SK-N-SH treated with all-trans-retinoic acid at 6 μM for 48 hours (cell line): ENCODE measurements at regions not wholly inside any gene's neighbourhood (a gene's known extent, or its start where the extent isn't known, plus 50 kb on each side); places are given as distances from the start of the nearest gene placed in this dataset.

Source experiments
- ATAC-seq: fragments of 200-7000 bp; cut with Tn5 transposase; 3 replicates; pipeline ENCODE4 v1.9.1; 2020; ENCODE audit warnings: mild to moderate bottlenecking, moderate library complexity
- BACH2 ChIP-seq: fragments of 250-450 bp; sonication (Bioruptor Pico); IDR thresholded peaks from 2 replicates; pipeline ENCODE4 v1.9.0; 2021; ENCODE audit warnings: mild to moderate bottlenecking, borderline replicate concordance
- CREB5 ChIP-seq: fragments of 250-450 bp; sonication (Bioruptor Pico); IDR thresholded peaks from 2 replicates; pipeline ENCODE4 v1.5.1; 2020; ENCODE audit warnings: low read depth, mild to moderate bottlenecking, moderate library complexity
- CSDC2 ChIP-seq: fragments of 250-450 bp; sonication (Bioruptor Pico); IDR thresholded peaks from 2 replicates; pipeline ENCODE4 v1.5.0; 2020; ENCODE audit warnings: mild to moderate bottlenecking, moderate library complexity
- ESRRG ChIP-seq: fragments of 250-450 bp; sonication (Bioruptor Pico); IDR thresholded peaks from 2 replicates; pipeline ENCODE4 v1.6.1; 2021; ENCODE audit warnings: mild to moderate bottlenecking
- ISL1 ChIP-seq: fragments of 250-450 bp; sonication (Bioruptor Pico); IDR thresholded peaks from 2 replicates; pipeline ENCODE4 v2.1.2; 2022; ENCODE audit warnings: mild to moderate bottlenecking, moderate library complexity
- OSR1 ChIP-seq: fragments of 250-450 bp; sonication (Bioruptor Pico); IDR thresholded peaks from 2 replicates; pipeline ENCODE4 v1.8.0; 2022; ENCODE audit warnings: moderate library complexity, mild to moderate bottlenecking, inconsistent platforms
- PPARA ChIP-seq: fragments of 250-450 bp; sonication (Bioruptor Pico); IDR thresholded peaks from 2 replicates; pipeline ENCODE4 v1.5.0; 2020; ENCODE audit warnings: mild to moderate bottlenecking, borderline replicate concordance
- SNAI2 ChIP-seq: fragments of 250-450 bp; sonication (Bioruptor Pico); IDR thresholded peaks from 2 replicates; pipeline ENCODE4 v1.5.0; 2020; ENCODE audit warnings: mild to moderate bottlenecking, moderate library complexity
- TCF4 ChIP-seq: fragments of 250-450 bp; sonication (Bioruptor Pico); IDR thresholded peaks from 2 replicates; pipeline ENCODE4 v1.8.0; 2021; ENCODE audit warnings: mild to moderate bottlenecking, moderate library complexity, borderline replicate concordance
- TOX ChIP-seq: fragments of 250-450 bp; sonication (Bioruptor Pico); IDR thresholded peaks from 2 replicates; pipeline ENCODE4 v1.8.0; 2021; ENCODE audit warnings: mild to moderate bottlenecking, moderate library complexity, borderline replicate concordance
- ZC3H10 ChIP-seq: fragments of 250-450 bp; sonication (Bioruptor Pico); IDR thresholded peaks from 2 replicates; pipeline ENCODE4 v1.5.1; 2021; ENCODE audit warnings: mild to moderate bottlenecking, moderate library complexity
- ZFP3 ChIP-seq: fragments of 250-450 bp; sonication (Bioruptor Pico); IDR thresholded peaks from 2 replicates; pipeline ENCODE4 v1.5.0; 2020; ENCODE audit warnings: mild to moderate bottlenecking, moderate library complexity
- ZFP30 ChIP-seq: fragments of 450-650 bp; formaldehyde crosslinking; IDR thresholded peaks from 2 replicates; pipeline ENCODE4 v1.5.0; 2022; ENCODE audit warnings: mild to moderate bottlenecking, moderate library complexity
- ZNF565 ChIP-seq: fragments of 450-650 bp; formaldehyde crosslinking; conservative IDR thresholded peaks from 2 replicates; pipeline ENCODE4 v1.5.0; 2020; ENCODE audit warnings: low read depth, mild to moderate bottlenecking, moderate library complexity
- ZNF70 ChIP-seq: fragments of 450-650 bp; formaldehyde crosslinking; IDR thresholded peaks from 2 replicates; pipeline ENCODE4 v1.5.0; 2020; ENCODE audit warnings: mild to moderate bottlenecking, moderate library complexity
- ZNF8 ChIP-seq: fragments of 450-650 bp; formaldehyde crosslinking; IDR thresholded peaks from 2 replicates; pipeline ENCODE4 v1.5.0; 2020; ENCODE audit warnings: mild to moderate bottlenecking, moderate library complexity
- TF ChIP-seq, protein P1 (sequence below): fragments of 250-450 bp; sonication (Bioruptor Pico); IDR thresholded peaks from 2 replicates; pipeline ENCODE4 v1.8.0; 2021; ENCODE audit warnings: low read depth, mild to moderate bottlenecking, moderate library complexity, borderline replicate concordance
- TF ChIP-seq, protein P2 (sequence below): fragments of 250-450 bp; sonication (Bioruptor Pico); IDR thresholded peaks from 2 replicates; pipeline ENCODE4 v1.8.0; 2020; ENCODE audit warnings: mild to moderate bottlenecking, moderate library complexity, borderline replicate concordance
- TF ChIP-seq, protein P3 (sequence below): fragments of 250-450 bp; sonication (Bioruptor Pico); IDR thresholded peaks from 2 replicates; pipeline ENCODE4 v1.5.1; 2021; ENCODE audit warnings: mild to moderate bottlenecking, moderate library complexity

GRCh38 chr1:209485751-209486150, 97.8 kb upstream of the CAMK1G start (continued):
- TF ChIP-seq CREB5 (CRISPR knock-in tag) (no peak), TOX (no peak), ZNF565 (CRISPR knock-in tag) (no peak)

DNA sequence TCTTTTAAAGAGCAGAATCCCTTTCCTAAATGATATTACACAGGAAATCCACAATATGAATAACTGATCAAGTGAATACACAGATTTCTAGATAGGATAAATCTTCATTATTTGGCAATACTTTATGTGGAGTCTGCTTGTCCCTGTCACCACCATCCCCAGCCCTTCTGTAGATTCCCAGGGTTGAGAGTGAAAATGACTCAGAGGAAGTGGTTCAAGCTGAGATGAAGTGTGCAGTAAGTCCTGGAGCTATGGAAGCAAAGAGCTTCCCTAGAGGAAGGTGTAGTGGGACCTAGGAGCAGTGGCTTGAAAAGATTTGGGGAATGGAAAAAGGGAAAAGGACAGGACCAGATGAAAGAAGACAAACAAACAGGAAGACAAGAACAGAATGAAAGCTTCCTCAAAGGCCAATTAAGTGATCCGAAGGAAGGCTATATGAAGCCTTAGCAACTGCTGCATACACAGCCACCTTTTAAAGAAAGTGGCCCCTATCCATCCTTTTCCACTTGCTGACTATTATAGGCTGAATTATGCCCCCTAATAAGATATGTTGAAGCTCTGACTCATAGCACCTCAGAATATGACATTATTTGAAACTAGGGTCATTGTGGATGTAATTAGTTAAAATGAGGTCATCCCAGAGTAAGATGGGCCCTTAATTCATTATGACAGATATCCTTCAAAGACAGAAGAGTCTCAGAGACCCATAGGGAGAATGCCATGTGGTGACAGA, 96.5 kb upstream of the CAMK1G start:
- TF ChIP-seq TOX (peak; percentile 19; the same call in 1 of the 2 replicates), SNAI2 (CRISPR knock-in tag) (no peak), ZNF70 (CRISPR knock-in tag) (no peak)
- TF ChIP-seq, protein P1, sequence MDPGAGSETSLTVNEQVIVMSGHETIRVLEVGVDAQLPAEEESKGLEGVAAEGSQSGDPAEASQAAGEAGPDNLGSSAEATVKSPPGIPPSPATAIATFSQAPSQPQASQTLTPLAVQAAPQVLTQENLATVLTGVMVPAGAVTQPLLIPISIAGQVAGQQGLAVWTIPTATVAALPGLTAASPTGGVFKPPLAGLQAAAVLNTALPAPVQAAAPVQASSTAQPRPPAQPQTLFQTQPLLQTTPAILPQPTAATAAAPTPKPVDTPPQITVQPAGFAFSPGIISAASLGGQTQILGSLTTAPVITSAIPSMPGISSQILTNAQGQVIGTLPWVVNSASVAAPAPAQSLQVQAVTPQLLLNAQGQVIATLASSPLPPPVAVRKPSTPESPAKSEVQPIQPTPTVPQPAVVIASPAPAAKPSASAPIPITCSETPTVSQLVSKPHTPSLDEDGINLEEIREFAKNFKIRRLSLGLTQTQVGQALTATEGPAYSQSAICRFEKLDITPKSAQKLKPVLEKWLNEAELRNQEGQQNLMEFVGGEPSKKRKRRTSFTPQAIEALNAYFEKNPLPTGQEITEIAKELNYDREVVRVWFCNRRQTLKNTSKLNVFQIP: no peak
- TF ChIP-seq, protein P2, sequence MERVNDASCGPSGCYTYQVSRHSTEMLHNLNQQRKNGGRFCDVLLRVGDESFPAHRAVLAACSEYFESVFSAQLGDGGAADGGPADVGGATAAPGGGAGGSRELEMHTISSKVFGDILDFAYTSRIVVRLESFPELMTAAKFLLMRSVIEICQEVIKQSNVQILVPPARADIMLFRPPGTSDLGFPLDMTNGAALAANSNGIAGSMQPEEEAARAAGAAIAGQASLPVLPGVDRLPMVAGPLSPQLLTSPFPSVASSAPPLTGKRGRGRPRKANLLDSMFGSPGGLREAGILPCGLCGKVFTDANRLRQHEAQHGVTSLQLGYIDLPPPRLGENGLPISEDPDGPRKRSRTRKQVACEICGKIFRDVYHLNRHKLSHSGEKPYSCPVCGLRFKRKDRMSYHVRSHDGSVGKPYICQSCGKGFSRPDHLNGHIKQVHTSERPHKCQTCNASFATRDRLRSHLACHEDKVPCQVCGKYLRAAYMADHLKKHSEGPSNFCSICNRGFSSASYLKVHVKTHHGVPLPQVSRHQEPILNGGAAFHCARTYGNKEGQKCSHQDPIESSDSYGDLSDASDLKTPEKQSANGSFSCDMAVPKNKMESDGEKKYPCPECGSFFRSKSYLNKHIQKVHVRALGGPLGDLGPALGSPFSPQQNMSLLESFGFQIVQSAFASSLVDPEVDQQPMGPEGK (CRISPR knock-in tag): no peak
- peak; percentile 56 for ATAC-seq

DNA sequence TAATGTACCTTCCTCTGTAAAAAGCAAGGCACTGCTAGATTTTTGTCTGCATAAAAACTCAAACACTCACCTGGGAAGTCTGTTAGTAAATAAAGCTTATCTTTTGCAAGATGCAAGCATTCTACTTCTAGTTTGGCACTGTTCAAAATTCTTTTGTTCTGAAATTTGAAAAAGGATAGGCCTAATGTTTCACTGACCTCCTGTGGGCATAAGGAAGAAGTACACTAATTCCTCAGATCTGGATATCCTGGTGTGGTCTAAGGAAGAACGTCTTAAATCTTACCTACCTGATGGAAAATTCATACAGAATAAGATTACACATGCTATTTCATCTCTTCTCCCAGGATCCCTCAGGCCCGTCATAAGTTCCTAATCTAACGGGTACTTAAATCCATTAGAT, 93.5 kb upstream of the CAMK1G start:
- TF ChIP-seq ISL1 (CRISPR knock-in tag): no peak
- TF ChIP-seq CREB5 (CRISPR knock-in tag): no peak
- TF ChIP-seq PPARA (CRISPR knock-in tag): no peak
- TF ChIP-seq ZNF565 (CRISPR knock-in tag): no peak
- TF ChIP-seq TCF4: no peak
- no peak for TF ChIP-seq ZC3H10
- TF ChIP-seq ESRRG (CRISPR knock-in tag): no peak
- TF ChIP-seq ZFP3: no peak
- TF ChIP-seq OSR1: no peak
- TF ChIP-seq ZNF70 (CRISPR knock-in tag): no peak
- peak; percentile 78 for ATAC-seq

- TF ChIP-seq ZFP30 (no peak), OSR1 (no peak), ZNF70 (CRISPR knock-in tag) (no peak)
- TF ChIP-seq, protein P3, sequence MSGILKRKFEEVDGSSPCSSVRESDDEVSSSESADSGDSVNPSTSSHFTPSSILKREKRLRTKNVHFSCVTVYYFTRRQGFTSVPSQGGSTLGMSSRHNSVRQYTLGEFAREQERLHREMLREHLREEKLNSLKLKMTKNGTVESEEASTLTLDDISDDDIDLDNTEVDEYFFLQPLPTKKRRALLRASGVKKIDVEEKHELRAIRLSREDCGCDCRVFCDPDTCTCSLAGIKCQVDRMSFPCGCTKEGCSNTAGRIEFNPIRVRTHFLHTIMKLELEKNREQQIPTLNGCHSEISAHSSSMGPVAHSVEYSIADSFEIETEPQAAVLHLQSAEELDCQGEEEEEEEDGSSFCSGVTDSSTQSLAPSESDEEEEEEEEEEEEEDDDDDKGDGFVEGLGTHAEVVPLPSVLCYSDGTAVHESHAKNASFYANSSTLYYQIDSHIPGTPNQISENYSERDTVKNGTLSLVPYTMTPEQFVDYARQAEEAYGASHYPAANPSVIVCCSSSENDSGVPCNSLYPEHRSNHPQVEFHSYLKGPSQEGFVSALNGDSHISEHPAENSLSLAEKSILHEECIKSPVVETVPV: no peak
- no peak for ATAC-seq
These were observed 92.5 kb upstream of the CAMK1G start for GRCh38 chr1:209491031-209491430.

- TF ChIP-seq, protein P2 (CRISPR knock-in tag): no peak
- TF ChIP-seq CSDC2 (CRISPR knock-in tag) (no peak), TOX (no peak), BACH2 (no peak), SNAI2 (CRISPR knock-in tag) (no peak), CREB5 (CRISPR knock-in tag) (no peak), ISL1 (CRISPR knock-in tag) (no peak), ZNF8 (CRISPR knock-in tag) (no peak)
- TF ChIP-seq, protein P3: no peak
These were observed 92.0 kb upstream of the CAMK1G start for GRCh38 chr1:209491496-209491895.

More at GRCh38 chr1:209491496-209491895, 92.0 kb upstream of the CAMK1G start:
- ATAC-seq: no peak
